Activated T-helper 1 cell treated with anti-CD3 and anti-CD28 coated beads, Interleukin-2, amount 50 U/mL, for 16 hours (primary cell): ENCODE measurements at regions not wholly inside any gene's neighbourhood (a gene's known extent, or its start where the extent isn't known, plus 50 kb on each side); places are given as distances from the start of the nearest gene placed in this dataset.
A peak's percentile ranks its signal among the peaks of the same experiment; 100 is the strongest.

Experiments
- DNase-seq, 2 donors: peaks; one replicate each; pipeline ENCODE4 v3.0.0-alpha.2; 2020; ENCODE audit warnings: low read depth in 1 of 2, low spot score in 1 of 2

DNA sequence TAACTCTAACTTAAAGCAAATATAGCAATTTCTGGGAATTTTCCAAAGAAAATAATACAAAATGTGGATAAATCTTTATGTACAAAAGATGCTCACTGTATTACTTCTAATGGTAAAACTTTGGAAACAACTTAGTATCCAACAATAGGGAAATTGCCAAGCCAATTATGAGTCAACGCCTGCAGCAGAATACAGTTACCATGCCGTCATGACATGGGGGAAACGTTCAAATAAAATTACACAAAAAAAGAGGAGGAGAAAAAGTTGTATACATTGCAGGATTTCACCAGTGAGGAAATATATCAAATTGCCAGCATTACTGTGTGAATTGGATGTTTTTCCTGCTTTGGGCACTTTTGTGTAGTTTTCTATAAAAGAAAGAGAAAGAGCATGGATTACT lies 469.6 kb downstream of the SOX9 start:
- DNase-seq = no peak

DNA sequence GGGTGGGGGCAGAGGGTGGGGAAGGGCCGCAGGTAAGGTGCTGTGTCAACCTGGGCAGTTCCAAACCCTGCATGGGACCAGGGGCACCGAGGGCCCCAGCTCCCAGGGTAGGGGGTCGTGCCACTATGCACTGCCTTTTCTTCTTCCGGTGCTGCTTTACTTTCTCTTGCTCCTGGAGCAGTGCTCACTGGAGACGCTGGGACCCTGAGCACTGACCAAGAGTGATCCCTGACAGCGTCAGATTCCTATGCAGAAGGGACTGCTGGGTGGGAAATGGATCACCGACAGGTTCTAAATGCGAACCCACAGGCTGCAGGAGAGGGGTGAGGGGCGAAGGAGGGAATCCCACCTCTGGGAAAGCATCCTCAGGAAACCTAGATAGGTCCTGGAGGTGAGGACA lies 470.1 kb downstream of the SOX9 start:
- DNase-seq = no peak

DNA sequence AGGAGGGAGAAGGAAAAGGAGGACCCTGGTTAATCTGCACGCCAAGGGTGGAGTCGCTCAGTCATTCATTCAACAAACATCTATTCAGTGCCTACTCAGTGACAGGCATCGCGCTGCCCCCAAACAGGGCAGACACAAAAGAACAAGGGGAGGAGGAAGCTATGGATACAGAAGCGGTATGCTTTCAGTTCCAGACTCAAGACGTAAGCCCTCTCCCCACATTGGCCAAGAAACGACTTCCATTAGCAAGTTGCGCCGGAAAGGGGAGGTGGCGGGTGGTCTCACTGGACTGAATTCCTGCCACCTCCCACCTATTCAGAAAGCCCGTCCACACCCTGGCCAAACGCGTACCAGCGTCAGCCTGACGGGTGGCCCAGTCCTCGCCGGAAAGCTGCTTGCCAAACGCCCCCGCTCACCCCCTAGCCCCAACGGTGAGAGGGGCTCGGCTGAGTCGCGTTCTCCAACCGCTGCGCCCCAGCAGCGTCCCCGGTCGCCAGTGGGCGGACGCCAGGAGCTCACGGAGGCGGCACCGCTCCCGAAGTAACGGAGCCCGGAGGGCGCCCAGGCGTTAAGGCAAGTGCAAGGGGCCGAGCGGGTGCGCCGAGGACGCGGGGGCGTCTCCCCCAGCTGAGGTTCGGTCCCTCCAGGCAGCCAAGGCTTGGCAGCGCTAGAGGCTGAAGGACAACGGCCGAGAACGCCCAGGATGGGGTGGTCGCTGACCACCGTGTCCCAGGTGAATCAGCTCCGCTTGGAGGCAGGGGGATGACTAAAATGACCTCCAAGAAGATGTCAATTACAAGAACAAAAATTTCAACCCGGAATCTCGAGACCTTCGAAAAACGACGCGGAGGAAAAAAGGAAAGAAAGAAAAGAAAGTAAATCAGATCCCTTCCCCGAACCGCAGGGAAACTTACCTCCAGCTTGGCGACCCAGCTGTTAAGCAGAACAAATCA lies 470.7 kb downstream of the SOX9 start:
- DNase-seq = no peak

DNA sequence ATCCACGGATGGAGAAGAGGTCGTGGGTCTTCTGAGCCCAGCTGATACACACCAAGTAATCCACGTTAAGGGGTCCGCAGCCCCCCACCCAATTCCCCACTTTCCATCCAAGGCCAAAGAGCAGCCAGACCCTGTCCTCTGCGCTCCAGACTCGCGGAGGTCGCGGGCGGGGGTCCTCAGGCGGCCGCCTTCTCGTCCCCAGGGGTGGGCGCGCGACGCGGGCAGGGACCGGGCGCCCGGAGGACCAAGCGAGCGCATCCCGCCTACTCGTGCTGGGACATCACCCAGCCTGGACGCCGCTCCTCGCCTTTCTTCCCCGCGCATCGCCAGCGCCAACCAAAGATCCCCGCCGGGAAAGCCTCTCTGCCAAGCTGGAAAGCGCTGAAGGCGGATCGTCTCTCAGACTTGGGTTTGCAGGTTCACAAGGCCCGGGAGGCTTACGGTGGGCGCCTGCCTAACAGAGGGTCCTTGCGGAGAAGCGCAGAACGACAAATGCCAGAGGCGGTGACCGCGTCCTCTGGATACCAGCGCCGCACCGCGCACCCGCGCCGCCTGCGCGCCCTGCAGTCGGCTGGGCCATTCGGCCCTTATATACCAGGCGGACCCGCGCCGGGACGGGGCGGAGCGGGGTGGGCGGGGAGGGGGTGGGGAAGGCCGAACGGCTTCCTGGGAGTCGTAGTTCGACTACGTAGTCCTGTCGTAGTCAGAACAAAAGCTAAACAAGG lies 471.6 kb downstream of the SOX9 start:
- DNase-seq = peak in 1 of 2 donors; percentile 13

DNA sequence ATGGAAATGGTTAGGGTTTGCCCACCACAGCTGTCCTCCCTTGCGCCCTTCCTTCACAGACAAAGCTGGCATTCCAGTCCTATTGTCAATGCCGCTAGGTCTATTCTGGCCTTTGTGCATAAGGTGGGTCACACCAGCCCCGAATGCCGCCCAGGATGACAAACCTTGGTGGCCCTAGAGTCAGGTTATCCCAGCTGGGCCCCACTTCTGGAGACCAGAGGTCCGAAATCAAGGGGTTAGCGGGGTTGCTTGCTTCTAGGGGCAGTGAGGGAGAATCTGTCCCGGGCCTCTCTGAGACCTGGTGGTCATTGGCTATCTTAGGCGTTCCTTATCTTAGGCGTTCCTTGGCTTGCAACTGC lies 472.1 kb downstream of the SOX9 start:
- no peak for DNase-seq

DNA sequence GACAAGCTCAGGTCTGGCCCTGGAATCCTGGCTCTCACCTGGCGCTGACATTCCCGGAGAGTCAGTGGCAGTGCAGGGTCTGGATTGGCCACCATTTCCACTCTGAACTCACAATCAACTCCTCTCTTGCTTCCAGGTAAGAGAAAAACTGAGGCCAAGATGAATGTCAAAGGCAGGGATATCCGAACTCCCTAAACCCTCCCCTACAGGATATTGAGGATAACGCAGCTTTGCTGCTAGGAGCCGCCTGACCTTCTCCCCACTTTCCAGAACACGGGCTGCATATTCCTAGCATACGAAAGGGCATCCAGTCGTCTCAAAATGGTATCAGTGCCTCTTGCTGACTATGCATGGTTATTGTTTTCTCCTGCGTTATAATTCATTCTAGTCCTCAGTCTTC lies 473.4 kb downstream of the SOX9 start:
- DNase-seq = no peak
